ENCODE measurements at regions not wholly inside any gene's neighbourhood (a gene's known extent, or its start where the extent isn't known, plus 50 kb on each side); places are given as distances from the start of the nearest gene placed in this dataset.

- TF ChIP-seq, protein P1, sequence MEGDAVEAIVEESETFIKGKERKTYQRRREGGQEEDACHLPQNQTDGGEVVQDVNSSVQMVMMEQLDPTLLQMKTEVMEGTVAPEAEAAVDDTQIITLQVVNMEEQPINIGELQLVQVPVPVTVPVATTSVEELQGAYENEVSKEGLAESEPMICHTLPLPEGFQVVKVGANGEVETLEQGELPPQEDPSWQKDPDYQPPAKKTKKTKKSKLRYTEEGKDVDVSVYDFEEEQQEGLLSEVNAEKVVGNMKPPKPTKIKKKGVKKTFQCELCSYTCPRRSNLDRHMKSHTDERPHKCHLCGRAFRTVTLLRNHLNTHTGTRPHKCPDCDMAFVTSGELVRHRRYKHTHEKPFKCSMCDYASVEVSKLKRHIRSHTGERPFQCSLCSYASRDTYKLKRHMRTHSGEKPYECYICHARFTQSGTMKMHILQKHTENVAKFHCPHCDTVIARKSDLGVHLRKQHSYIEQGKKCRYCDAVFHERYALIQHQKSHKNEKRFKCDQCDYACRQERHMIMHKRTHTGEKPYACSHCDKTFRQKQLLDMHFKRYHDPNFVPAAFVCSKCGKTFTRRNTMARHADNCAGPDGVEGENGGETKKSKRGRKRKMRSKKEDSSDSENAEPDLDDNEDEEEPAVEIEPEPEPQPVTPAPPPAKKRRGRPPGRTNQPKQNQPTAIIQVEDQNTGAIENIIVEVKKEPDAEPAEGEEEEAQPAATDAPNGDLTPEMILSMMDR (conservative IDR thresholded peaks at IDR 0.05) = no peak
- H3K27ac ChIP-seq = no peak overlapping the region
Observed at GRCh38 chr1:101706366-101706765, 290.4 kb downstream of the OLFM3 start.

GRCh38 chr1:101709721-101710120, 287.0 kb downstream of the OLFM3 start:
- H3K27ac ChIP-seq = no peak overlapping the region
- TF ChIP-seq, protein P1 (conservative IDR thresholded peaks at IDR 0.05) = no peak

- no peak overlapping the region for H3K27ac ChIP-seq
- TF ChIP-seq, protein P1 (conservative IDR thresholded peaks at IDR 0.05) = no peak
Observed at GRCh38 chr1:101713760-101714159, 283.0 kb downstream of the OLFM3 start.

DNA sequence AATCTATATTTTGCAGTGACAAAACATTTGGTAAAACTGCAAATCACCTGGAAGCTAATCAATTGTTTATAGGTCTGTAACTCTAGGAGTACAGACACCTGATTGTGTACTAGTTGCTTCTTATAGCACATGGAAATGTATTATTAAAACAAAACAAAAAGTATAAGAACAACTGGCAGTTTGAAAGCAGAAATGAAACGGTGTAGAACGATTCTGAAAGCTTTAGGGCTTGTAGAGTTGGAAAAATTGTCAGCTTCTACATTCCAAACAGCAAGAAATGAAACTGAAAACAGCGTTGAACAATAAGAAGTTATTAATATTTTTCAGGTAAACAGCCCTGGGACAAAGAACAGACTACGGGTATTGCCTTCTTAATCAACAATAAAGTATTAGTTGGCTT, 273.3 kb downstream of the OLFM3 start:
- TF ChIP-seq, protein P1 (conservative IDR thresholded peaks at IDR 0.05) = no peak
- no peak overlapping the region for H3K27ac ChIP-seq

DNA sequence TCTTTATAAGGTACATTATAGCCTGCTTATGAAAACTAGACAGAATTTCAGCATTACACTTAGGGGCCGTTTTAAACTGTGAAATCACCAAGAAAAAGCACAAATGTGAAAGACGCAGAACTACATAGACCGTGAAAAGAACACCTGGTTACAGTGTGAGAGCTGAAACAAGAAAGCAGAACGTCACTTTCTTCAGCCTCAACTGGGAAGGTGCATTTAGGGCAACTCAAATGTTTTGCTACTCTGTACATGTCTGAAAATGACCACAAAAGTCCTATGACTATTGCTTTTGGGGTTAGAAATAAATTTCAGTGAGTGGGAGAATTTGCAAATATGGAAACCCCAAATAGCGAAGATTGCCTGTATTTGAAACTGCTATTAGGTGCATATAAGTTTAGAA, 268.7 kb downstream of the OLFM3 start:
- TF ChIP-seq, protein P1 (conservative IDR thresholded peaks at IDR 0.05) = no peak
- H3K27ac ChIP-seq = no peak overlapping the region

GRCh38 chr1:101730559-101730958, 266.2 kb downstream of the OLFM3 start:
- TF ChIP-seq, protein P1 (conservative IDR thresholded peaks at IDR 0.05) = no peak
- H3K27ac ChIP-seq = no peak overlapping the region

GRCh38 chr1:101732261-101732660, 264.5 kb downstream of the OLFM3 start:
- TF ChIP-seq, protein P1 (conservative IDR thresholded peaks at IDR 0.05) = no peak
- H3K27ac ChIP-seq = no peak overlapping the region

DNA sequence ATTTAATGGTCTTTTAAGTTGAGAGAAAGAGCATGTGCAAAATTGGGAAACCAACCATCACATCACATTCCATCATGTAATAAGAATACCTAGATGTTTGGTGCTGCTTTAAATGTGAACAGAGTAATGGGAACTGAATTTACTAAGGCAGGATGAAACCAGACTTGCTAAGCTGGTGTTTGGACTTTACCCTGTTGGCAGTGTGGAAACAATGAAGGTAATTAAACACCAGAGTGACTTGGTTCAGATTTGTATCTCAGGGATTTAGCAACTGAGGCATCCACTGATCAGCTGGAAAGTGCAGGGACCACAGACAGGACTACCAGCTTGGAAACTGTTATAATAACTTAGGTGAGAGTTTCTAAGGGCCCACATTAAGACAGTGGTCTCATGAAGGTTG, 263.4 kb downstream of the OLFM3 start:
- TF ChIP-seq, protein P1 (conservative IDR thresholded peaks at IDR 0.05) = no peak
- no peak overlapping the region for H3K27ac ChIP-seq

Measured in VCaP (cell line).